ENCODE measurements at regions not wholly inside any gene's neighbourhood (a gene's known extent, or its start where the extent isn't known, plus 50 kb on each side); places are given as distances from the start of the nearest gene placed in this dataset.

- Mint-ChIP-seq H3K9me3 (ENCODE audit: unreplicated experiment) (peaks cover 2% of the 10 kb centered on the region), H3K36me3 (ENCODE audit: unreplicated experiment) (peaks cover 5% of the 10 kb centered on the region), H3K27me3 (ENCODE audit: unreplicated experiment) (no peaks in the 10 kb centered on the region), H3K4me1 (ENCODE audit: low read depth, unreplicated experiment) (no peaks in the 10 kb centered on the region), H3K4me3 (ENCODE audit: unreplicated experiment) (no peak overlapping the region), H3K27ac (ENCODE audit: unreplicated experiment) (no peak overlapping the region)
- no peak for TF ChIP-seq CTCF (IDR thresholded peaks at IDR 0.05; ENCODE audit: partially characterized antibody, unreplicated experiment)
- no peak for DNase-seq
Observed at GRCh38 chr7:36781011-36781738, 56.9 kb upstream of the AOAH start.

- no peaks in the 10 kb centered on the region for H3K27me3 Mint-ChIP-seq (ENCODE audit: unreplicated experiment)
- H3K36me3 Mint-ChIP-seq (ENCODE audit: unreplicated experiment), result peaks cover 5% of the 10 kb centered on the region
- DNase-seq, result no peak
- no peak overlapping the region for H3K4me3 Mint-ChIP-seq (ENCODE audit: unreplicated experiment)
- H3K27ac Mint-ChIP-seq (ENCODE audit: unreplicated experiment), result no peak overlapping the region
- H3K4me1 Mint-ChIP-seq (ENCODE audit: low read depth, unreplicated experiment), result no peaks in the 10 kb centered on the region
- TF ChIP-seq CTCF (IDR thresholded peaks at IDR 0.05; ENCODE audit: partially characterized antibody, unreplicated experiment), result no peak
- peaks cover 4% of the 10 kb centered on the region for H3K9me3 Mint-ChIP-seq (ENCODE audit: unreplicated experiment)
Observed at GRCh38 chr7:36777855-36778254, 53.6 kb upstream of the AOAH start.

DNA sequence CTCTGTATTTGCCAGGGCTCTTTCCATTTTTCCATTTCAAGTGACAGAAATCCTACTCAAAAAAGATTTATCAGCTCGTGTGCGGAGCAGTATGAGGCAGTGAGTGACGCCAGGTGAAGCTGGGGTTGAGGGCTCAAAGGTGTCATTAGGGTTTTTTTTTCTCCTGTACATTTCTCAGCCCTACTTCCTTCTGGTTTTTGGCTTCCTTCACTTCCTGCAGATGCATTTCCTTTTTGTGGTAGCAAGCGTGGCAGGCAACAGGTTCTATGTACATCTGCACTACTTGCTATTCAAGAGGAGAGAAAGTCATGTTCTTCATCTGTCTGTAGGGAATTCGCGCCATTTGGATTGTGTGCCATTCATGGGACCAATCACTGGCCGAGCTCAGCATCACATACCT lies 52.8 kb upstream of the AOAH start:
- Mint-ChIP-seq H3K27ac (ENCODE audit: unreplicated experiment) (no peak overlapping the region), H3K4me3 (ENCODE audit: unreplicated experiment) (no peak overlapping the region), H3K27me3 (ENCODE audit: unreplicated experiment) (no peaks in the 10 kb centered on the region), H3K36me3 (ENCODE audit: unreplicated experiment) (peaks cover 5% of the 10 kb centered on the region), H3K9me3 (ENCODE audit: unreplicated experiment) (peaks cover 4% of the 10 kb centered on the region), H3K4me1 (ENCODE audit: low read depth, unreplicated experiment) (no peaks in the 10 kb centered on the region)
- DNase-seq, result no peak
- no peak for TF ChIP-seq CTCF (IDR thresholded peaks at IDR 0.05; ENCODE audit: partially characterized antibody, unreplicated experiment)

DNA sequence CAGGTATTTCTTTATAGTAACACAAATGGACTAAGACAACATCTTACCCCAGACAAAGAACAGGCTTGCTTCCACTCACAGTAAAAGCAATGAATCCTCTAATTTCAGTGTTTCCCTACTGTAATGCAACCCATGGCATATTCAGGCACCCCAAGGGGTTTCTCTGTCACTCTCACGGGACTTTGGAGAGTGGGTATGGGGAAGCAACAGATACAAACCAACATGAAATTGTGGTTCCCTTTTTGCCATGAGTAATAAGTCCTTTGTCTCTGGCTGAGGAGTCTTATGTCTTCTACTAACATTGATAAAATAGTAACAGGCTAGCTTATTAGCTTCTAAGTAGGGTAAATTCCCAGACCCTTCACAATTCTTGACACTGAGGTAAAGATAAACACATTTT lies 51.4 kb upstream of the AOAH start:
- Mint-ChIP-seq H3K27ac (ENCODE audit: unreplicated experiment) (no peak overlapping the region), H3K9me3 (ENCODE audit: unreplicated experiment) (peaks cover 4% of the 10 kb centered on the region), H3K36me3 (ENCODE audit: unreplicated experiment) (no peaks in the 10 kb centered on the region), H3K27me3 (ENCODE audit: unreplicated experiment) (no peaks in the 10 kb centered on the region), H3K4me1 (ENCODE audit: low read depth, unreplicated experiment) (no peaks in the 10 kb centered on the region), H3K4me3 (ENCODE audit: unreplicated experiment) (no peak overlapping the region)
- DNase-seq, result no peak
- no peak for TF ChIP-seq CTCF (IDR thresholded peaks at IDR 0.05; ENCODE audit: partially characterized antibody, unreplicated experiment)

- Mint-ChIP-seq H3K27ac (ENCODE audit: unreplicated experiment) (no peak overlapping the region), H3K4me3 (ENCODE audit: unreplicated experiment) (no peak overlapping the region), H3K4me1 (ENCODE audit: low read depth, unreplicated experiment) (no peaks in the 10 kb centered on the region), H3K36me3 (ENCODE audit: unreplicated experiment) (no peaks in the 10 kb centered on the region), H3K9me3 (ENCODE audit: unreplicated experiment) (peaks cover 4% of the 10 kb centered on the region), H3K27me3 (ENCODE audit: unreplicated experiment) (no peaks in the 10 kb centered on the region)
- no peak for DNase-seq
- no peak for TF ChIP-seq CTCF (IDR thresholded peaks at IDR 0.05; ENCODE audit: partially characterized antibody, unreplicated experiment)
Observed at GRCh38 chr7:36775061-36775620, 50.8 kb upstream of the AOAH start.
